D721Med (cell line): ENCODE measurements at regions not wholly inside any gene's neighbourhood (a gene's known extent, or its start where the extent isn't known, plus 50 kb on each side); places are given as distances from the start of the nearest gene placed in this dataset.

ENCODE experiments used
- DNase-seq: peaks from one replicate; pipeline ENCODE4 v3.0.0; 2011; ENCODE audit warnings: low spot score; ENCODE audit not compliant: insufficient read length
- FAIRE-seq: peaks from 2 replicates; lab custom pipeline; 2011; peaks lifted over from hg19 to GRCh38; lab: Jason Lieb, UNC
- TF ChIP-seq, protein P1 (sequence below): IDR thresholded peaks from 2 replicates; pipeline ENCODE4 v1.5.1; 2012; ENCODE audit warnings: mild to moderate bottlenecking, control low read depth; ENCODE audit not compliant: insufficient read depth; ENCODE audit errors: missing control alignments

DNA sequence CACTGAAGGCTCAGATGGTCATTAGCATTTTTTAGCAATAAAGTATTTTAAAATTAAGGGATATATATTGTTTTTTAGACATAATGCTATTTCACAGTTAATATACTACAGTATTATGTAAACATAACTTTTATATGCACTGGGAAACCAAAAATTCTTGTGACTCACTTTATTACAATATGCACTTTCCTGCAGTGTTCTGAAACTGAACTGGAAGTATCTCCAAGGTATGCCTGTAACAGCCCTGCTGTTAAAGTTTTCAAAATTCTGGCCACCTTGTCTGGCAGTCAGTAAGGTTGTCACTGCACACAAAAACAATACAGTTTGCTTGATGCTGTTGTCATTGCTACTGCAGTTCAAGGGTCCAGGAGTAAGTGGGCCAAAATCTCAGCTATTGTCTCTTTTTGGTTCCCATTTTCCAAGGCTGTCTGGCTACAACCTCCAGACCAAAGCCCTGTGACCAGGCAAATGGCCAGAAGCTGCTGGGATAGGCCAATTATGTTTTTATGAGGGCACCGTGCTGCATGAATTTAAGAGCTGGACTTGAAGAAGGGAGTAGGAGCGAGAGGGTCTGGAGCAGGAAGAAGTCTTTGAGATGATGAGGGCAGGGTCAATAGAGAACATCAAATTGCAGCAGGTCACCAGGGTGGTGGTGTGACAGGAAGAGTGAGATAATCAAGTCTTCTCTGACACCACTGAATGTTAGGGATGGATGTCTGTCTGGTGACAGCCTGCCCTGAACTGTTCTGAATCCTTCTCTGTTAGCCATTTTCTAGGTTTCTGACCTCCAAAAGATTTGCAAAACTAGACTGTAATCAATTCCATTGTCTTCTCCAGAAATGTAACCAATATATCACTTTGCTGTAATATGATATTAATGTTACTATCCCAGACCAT, 82.3 kb upstream of the CACHD1 start:
- DNase-seq: no peak
- no peak for FAIRE-seq

DNA sequence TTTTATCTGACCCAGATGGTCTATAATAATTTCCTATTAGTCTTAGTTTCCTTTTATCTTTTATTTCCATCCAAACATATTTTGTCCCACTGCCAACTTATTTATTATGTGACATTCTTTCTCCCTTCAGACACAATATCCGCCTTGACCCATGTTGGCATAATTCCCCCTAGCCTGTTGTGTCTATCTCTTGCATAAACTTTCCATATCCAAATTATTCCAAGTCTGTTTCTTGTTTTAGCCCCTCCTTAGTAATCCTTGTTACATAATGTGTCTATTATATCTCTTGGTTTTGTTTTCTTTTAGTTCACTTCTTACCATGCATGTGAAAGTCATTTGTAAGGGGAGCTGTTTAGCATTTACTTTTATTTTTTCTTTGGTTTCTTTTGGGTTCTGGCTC, 81.6 kb upstream of the CACHD1 start:
- DNase-seq: no peak
- TF ChIP-seq, protein P1, sequence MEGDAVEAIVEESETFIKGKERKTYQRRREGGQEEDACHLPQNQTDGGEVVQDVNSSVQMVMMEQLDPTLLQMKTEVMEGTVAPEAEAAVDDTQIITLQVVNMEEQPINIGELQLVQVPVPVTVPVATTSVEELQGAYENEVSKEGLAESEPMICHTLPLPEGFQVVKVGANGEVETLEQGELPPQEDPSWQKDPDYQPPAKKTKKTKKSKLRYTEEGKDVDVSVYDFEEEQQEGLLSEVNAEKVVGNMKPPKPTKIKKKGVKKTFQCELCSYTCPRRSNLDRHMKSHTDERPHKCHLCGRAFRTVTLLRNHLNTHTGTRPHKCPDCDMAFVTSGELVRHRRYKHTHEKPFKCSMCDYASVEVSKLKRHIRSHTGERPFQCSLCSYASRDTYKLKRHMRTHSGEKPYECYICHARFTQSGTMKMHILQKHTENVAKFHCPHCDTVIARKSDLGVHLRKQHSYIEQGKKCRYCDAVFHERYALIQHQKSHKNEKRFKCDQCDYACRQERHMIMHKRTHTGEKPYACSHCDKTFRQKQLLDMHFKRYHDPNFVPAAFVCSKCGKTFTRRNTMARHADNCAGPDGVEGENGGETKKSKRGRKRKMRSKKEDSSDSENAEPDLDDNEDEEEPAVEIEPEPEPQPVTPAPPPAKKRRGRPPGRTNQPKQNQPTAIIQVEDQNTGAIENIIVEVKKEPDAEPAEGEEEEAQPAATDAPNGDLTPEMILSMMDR: no peak
- FAIRE-seq: no peak

More for the DNA sequence above, 82.3 kb upstream of the CACHD1 start:
- TF ChIP-seq, protein P1: no peak

DNA sequence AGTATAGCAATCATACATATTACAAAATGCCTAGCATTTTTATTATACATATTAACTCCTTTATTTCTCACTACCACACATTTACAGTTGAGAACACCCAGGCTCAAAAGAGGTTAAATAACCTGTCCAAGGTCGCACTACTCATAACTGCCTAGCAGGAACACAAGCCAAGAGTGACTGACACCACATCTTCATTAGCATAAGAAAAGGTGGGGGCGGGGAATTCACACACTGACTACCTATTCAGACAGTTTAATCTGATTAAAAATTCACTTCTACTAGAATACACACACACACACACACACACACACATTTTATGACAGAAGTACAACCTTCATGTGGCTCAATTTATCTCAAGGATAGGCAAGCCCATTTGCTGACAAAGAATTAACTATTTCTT, 77.8 kb upstream of the CACHD1 start:
- no peak for DNase-seq
- TF ChIP-seq, protein P1: no peak
- no peak for FAIRE-seq

DNA sequence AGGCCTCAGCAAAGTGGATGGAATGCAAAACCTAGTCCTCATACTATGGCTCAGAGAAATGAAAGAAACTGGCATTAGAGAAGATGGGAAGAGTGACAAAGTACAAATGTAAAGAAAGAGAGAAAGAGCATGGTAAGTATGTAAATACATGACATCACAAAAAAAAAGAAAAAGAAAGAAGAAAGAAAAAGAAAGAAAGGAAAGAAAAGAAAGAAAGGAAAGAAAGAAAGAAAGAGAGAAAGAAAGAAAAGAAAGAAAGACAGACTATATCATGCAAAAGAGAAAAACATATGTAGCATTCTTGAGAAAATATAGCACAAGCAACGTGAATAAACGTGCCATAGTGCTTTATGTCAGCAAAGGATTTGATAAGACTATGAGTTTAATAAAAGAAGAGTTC, 76.1 kb upstream of the CACHD1 start:
- FAIRE-seq (no peak), DNase-seq (no peak)
- TF ChIP-seq, protein P1: no peak

DNA sequence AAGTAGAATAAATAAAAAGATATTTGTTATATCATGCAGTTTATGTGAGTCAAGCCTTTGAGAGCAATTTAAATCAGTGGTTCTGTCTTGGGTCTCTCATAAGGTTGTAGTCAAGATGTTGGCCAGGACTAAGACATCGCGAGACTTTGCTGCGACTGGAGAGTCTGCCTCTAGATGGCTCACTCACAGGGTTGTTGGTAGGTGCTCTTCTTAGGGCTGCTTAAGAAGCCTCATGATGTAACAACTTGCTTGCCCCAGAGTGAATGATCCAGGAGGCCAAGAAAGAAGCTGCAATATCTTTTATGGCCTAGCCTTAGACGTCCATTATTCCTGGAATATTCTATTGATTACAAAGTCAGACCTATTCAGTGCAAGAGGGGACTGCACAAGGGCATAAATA, 73.1 kb upstream of the CACHD1 start:
- no peak for DNase-seq
- TF ChIP-seq, protein P1: peak; percentile 12
- no peak for FAIRE-seq

DNA sequence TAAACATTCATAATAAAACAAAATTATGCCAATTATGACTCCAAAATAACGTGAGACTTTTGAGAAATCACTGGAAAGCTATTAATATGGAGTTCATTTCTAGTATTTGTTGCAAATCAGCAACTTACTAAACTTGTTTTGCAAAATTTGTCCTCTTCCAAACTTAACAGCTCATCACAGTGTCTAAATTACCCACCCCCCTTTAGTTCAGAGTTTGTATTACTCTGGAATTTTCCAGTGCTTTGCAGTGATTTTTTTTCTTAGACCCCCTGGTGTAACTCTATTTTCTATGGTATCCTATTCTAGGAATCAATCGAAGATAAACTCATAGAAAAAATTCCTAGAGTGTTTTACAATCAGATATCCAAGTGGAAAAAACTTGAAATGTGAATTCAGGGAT, 72.4 kb upstream of the CACHD1 start:
- no peak for FAIRE-seq

More for the DNA sequence above, 72.4 kb upstream of the CACHD1 start:
- DNase-seq: no peak
- TF ChIP-seq, protein P1: no peak
